HEK293 (cell line): ENCODE measurements at regions not wholly inside any gene's neighbourhood (a gene's known extent, or its start where the extent isn't known, plus 50 kb on each side); places are given as distances from the start of the nearest gene placed in this dataset.
A peak's percentile ranks its signal among the peaks of the same experiment; 100 is the strongest.

Source experiments
- CTCF ChIA-PET: fragments of 350-600 bp; formaldehyde crosslinking; extraction: SDS; loops from one replicate; lab custom pipeline; 2021; ENCODE audit warnings: antibody characterized with exemption; lab: Yijun Ruan, JAX
- POLR2A ChIA-PET: fragments of 300-600 bp; formaldehyde crosslinking; extraction: SDS; loops from one replicate; lab custom pipeline; 2020; ENCODE audit warnings: antibody characterized with exemption, inconsistent platforms; lab: Yijun Ruan, JAX
- H3K27ac ChIP-seq: fragments of 200-500 bp; sonication (Bioruptor generic); 2 replicates; pipeline ENCODE4 v1.5.1; 2014; ENCODE audit warnings: low read depth, low read length, control low read depth, inconsistent platforms; ENCODE audit errors: extremely low read depth
- H3K36me3 ChIP-seq, 2 experiments: fragments of 200-500 bp in 1 of 2; sonication (Bioruptor generic) in 1 of 2; 1 replicate in 1 of 2; 2 replicates in 1 of 2; pipeline ENCODE4 v1.5.1; 2014 to 2017; ENCODE audit warnings: inconsistent platforms in 2 of 2, low read length in 2 of 2; ENCODE audit not compliant: control insufficient read depth in 2 of 2, insufficient read depth in 1 of 2
- H3K4me1 ChIP-seq: fragments of 200-500 bp; sonication (Bioruptor generic); 2 replicates; pipeline ENCODE4 v1.5.1; 2014; ENCODE audit warnings: mild to moderate bottlenecking, low read length, inconsistent platforms; ENCODE audit not compliant: control insufficient read depth, insufficient read depth
- H3K4me3 ChIP-seq: 2 replicates; pipeline ENCODE4 v1.5.1; 2011; ENCODE audit warnings: low read depth, mild to moderate bottlenecking, control low read depth, low read length, moderate library complexity
- H3K9me3 ChIP-seq: fragments of 200-500 bp; sonication (Bioruptor generic); 2 replicates; pipeline ENCODE4 v1.5.1; 2014; ENCODE audit warnings: low read depth, low read length, inconsistent platforms; ENCODE audit not compliant: control insufficient read depth, insufficient read depth
- IKZF3 ChIP-seq: fragments of 450-650 bp; IDR thresholded peaks from 2 replicates; pipeline ENCODE4 v1.5.0; 2018; ENCODE audit warnings: missing biosample characterization, mild to moderate bottlenecking, missing genetic modification characterization, moderate library complexity
- REPIN1 ChIP-seq: fragments of 450-650 bp; formaldehyde crosslinking; IDR thresholded peaks from 2 replicates; pipeline ENCODE4 v1.5.1; 2017; ENCODE audit warnings: missing biosample characterization, missing genetic modification characterization, low read depth
- SALL2 ChIP-seq: fragments of 450-650 bp; formaldehyde crosslinking; IDR thresholded peaks from 2 replicates; pipeline ENCODE4 v1.5.0; 2017; ENCODE audit warnings: missing biosample characterization, mild to moderate bottlenecking, missing genetic modification characterization, borderline replicate concordance
- ZFP37 ChIP-seq: fragments of 450-650 bp; formaldehyde crosslinking; IDR thresholded peaks from 2 replicates; pipeline ENCODE4 v1.5.1; 2016; ENCODE audit warnings: missing biosample characterization, missing genetic modification characterization
- ZNF133 ChIP-seq: fragments of 450-650 bp; formaldehyde crosslinking; IDR thresholded peaks from 2 replicates; pipeline ENCODE4 v1.5.1; 2016; ENCODE audit warnings: missing biosample characterization, missing genetic modification characterization
- ZNF266 ChIP-seq: fragments of 450-650 bp; formaldehyde crosslinking; IDR thresholded peaks from 2 replicates; pipeline ENCODE4 v1.5.1; 2016; ENCODE audit warnings: missing biosample characterization, missing genetic modification characterization, low read depth
- ZNF341 ChIP-seq: fragments of 450-650 bp; formaldehyde crosslinking; IDR thresholded peaks from 2 replicates; pipeline ENCODE4; 2016; ENCODE audit warnings: low read depth, missing biosample characterization, missing genetic modification characterization
- ZNF610 ChIP-seq: fragments of 450-650 bp; formaldehyde crosslinking; IDR thresholded peaks from 2 replicates; pipeline ENCODE4 v1.5.1; 2016; ENCODE audit warnings: missing biosample characterization, missing genetic modification characterization, borderline replicate concordance
- ZNF654 ChIP-seq: fragments of 450-650 bp; formaldehyde crosslinking; IDR thresholded peaks from 2 replicates; pipeline ENCODE4 v1.5.1; 2016; ENCODE audit warnings: low read depth, missing biosample characterization, missing genetic modification characterization
- ZNF670 ChIP-seq: fragments of 450-650 bp; formaldehyde crosslinking; IDR thresholded peaks from 2 replicates; pipeline ENCODE4 v1.5.1; 2016; ENCODE audit warnings: missing biosample characterization, missing genetic modification characterization, low read depth
- ZSCAN23 ChIP-seq: fragments of 450-650 bp; formaldehyde crosslinking; IDR thresholded peaks from 2 replicates; pipeline ENCODE4 v1.5.1; 2016; ENCODE audit warnings: missing biosample characterization, missing genetic modification characterization
- TF ChIP-seq, protein P1 (sequence below): fragments of 450-650 bp; formaldehyde crosslinking; IDR thresholded peaks from 2 replicates; pipeline ENCODE4 v1.5.1; 2017; ENCODE audit warnings: missing biosample characterization, missing genetic modification characterization
- TF ChIP-seq, protein P2 (sequence below): fragments of 450-650 bp; formaldehyde crosslinking; IDR thresholded peaks from 2 replicates; pipeline ENCODE4 v1.5.1; 2016; ENCODE audit warnings: missing biosample characterization, missing genetic modification characterization, low read depth
- TF ChIP-seq, protein P3 (sequence below): fragments of 450-650 bp; formaldehyde crosslinking; optimal IDR thresholded peaks from 2 replicates; pipeline ENCODE3; 2016; ENCODE audit warnings: missing biosample characterization, mild to moderate bottlenecking, missing genetic modification characterization
- TF ChIP-seq, protein P4 (sequence below): fragments of 450-650 bp; formaldehyde crosslinking; IDR thresholded peaks from 2 replicates; pipeline ENCODE4 v1.5.1; 2016; ENCODE audit warnings: missing biosample characterization, missing genetic modification characterization
- TF ChIP-seq, protein P5 (sequence below): fragments of 450-650 bp; formaldehyde crosslinking; IDR thresholded peaks from 2 replicates; pipeline ENCODE4 v1.5.1; 2016; ENCODE audit warnings: missing biosample characterization, missing genetic modification characterization

DNA sequence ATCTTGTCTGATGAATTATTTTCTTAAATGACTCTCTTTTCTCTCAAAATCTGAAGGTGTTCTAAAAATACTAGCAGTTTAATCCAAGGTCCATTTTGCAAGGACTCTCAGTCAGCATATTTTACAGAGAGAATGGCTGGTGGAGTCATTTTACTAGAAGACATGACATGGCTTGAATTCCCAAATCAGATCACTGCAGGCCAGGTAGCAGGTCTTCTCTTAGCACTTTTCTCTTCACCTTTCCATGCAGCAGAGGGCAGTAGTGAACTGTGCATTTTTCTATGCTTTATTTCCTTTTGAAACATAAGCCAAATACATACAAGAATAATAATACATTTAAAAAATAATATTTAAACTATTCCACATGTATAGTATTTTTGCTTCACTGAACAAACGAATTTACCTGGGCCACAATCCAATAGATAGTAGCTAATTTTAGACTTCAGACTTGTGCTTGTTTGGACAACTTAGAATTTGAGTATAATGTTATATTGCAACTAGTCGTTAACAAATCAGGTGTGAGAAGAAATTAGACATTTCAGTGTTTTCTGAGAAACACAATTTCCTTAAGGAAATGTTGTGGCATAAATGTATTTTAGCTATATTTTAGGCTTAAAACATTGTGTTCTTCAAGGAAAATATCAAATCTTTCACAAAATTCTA lies 289.4 kb upstream of the DAB2 start:
- Histone ChIP-seq H3K36me3 (no peaks in the 10 kb centered on the region), H3K27ac (no peak overlapping the region), H3K9me3 (no peaks in the 10 kb centered on the region), H3K4me3 (no peak overlapping the region), H3K4me1 (no peaks in the 10 kb centered on the region)
- CTCF ChIA-PET, result interaction anchor here (0.6 to 4.0 kb wide), 38 partner anchors 10 to 1927 kb away, joined by 3 to 18 read pairs (median 3); no protein-coding TSS in a partner anchor
- TF ChIP-seq ZNF266 (no peak), ZNF610 (no peak), ZFP37 (no peak), ZNF654 (tag by site-specific recombination) (peak; percentile 63), ZNF341 (no peak)
- POLR2A ChIA-PET, result no interaction called here

DNA sequence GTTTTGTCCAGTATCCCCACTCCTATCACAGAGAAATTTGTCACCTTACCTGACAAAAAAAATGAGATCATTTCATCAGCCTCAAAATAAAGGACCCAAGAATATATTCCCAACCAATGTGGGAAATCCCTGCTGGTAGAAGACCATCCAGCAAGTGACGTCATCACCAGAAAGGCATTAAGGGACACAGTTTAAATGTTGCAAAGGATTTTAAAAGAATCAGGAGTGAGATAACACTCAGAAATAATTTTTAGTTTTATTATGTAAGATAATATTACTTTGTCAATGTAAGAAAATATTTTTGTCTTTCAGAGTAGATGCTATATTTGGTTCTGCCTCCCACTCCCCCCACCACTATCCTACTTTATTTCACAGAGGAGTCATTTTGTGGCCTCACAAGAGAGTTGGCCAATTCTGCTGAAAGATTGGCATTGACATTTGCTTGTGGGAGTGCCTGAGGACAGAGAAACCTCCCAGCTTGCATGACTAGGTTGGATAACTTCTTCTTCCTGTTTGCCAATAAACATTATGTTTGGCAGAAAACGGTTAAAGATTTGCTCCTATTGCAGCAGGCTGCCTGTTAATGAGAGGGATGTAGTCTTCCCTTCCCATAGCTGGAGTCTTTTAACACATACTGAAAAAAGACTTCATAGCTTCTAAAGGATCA lies 288.6 kb upstream of the DAB2 start:
- H3K36me3 ChIP-seq, result no peaks in the 10 kb centered on the region
- H3K4me3 ChIP-seq, result no peak overlapping the region
- ChIA-PET CTCF (interaction anchor here (0.6 to 4.0 kb wide), 17 partner anchors 10 to 1021 kb away, joined by 3 to 18 read pairs (median 4); no protein-coding TSS in a partner anchor), POLR2A (no interaction called here)
- TF ChIP-seq, protein P1, sequence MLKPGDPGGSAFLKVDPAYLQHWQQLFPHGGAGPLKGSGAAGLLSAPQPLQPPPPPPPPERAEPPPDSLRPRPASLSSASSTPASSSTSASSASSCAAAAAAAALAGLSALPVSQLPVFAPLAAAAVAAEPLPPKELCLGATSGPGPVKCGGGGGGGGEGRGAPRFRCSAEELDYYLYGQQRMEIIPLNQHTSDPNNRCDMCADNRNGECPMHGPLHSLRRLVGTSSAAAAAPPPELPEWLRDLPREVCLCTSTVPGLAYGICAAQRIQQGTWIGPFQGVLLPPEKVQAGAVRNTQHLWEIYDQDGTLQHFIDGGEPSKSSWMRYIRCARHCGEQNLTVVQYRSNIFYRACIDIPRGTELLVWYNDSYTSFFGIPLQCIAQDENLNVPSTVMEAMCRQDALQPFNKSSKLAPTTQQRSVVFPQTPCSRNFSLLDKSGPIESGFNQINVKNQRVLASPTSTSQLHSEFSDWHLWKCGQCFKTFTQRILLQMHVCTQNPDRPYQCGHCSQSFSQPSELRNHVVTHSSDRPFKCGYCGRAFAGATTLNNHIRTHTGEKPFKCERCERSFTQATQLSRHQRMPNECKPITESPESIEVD (tag by site-specific recombination), result no peak
- no peak for TF ChIP-seq IKZF3 (tag by site-specific recombination)
- TF ChIP-seq, protein P2, sequence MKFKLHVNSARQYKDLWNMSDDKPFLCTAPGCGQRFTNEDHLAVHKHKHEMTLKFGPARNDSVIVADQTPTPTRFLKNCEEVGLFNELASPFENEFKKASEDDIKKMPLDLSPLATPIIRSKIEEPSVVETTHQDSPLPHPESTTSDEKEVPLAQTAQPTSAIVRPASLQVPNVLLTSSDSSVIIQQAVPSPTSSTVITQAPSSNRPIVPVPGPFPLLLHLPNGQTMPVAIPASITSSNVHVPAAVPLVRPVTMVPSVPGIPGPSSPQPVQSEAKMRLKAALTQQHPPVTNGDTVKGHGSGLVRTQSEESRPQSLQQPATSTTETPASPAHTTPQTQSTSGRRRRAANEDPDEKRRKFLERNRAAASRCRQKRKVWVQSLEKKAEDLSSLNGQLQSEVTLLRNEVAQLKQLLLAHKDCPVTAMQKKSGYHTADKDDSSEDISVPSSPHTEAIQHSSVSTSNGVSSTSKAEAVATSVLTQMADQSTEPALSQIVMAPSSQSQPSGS (tag by site-specific recombination), result peak; percentile 78
- H3K4me1 ChIP-seq, result no peaks in the 10 kb centered on the region
- H3K27ac ChIP-seq, result no peak overlapping the region
- no peaks in the 10 kb centered on the region for H3K9me3 ChIP-seq

DNA sequence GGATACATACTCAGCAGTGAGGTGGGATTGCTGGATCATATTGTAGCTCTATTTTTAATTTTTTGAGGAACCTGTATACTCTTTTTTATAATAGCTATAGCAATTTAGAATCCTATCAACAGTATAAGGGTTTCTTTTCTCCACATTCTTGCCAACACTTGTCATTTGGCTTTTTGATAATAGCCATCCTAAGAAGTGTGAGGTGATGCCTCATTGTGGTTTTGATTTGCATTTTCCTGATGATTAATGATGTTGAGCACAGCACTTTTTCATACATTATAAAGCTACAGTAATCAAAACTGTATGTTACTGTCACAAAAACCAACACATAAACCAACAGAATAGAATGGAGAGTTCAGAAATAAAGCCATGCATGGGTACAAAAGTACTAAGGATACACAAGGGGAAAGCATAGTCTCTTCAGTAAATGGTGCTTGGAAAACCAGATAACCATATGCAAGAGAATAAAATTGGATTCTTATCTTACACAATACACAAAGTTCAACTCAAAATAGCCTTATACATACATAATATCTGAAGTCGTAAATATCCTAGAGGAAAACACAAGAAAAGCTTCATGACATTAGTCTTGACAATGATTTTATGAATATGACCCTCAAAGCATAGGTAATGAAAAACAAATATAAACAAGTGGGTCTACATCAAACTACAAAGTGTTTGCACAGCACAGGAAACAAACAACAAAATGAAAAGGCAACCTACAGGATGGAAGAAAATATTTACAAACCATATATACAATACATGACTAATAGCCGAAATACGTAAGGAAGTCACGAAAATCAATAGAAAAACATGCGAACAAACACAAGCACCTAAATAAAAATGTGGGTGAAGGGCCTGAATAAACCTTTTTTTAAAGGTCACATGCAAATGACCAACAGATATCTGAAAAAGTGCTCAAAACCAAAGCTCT lies 287.8 kb upstream of the DAB2 start:
- no peaks in the 10 kb centered on the region for H3K36me3 ChIP-seq
- H3K4me1 ChIP-seq, result no peaks in the 10 kb centered on the region
- POLR2A ChIA-PET, result no interaction called here
- no peak overlapping the region for H3K27ac ChIP-seq
- no peaks in the 10 kb centered on the region for H3K9me3 ChIP-seq
- H3K4me3 ChIP-seq, result no peak overlapping the region
- CTCF ChIA-PET, result interaction anchor here (0.6 to 3.7 kb wide), 6 partner anchors 10 to 1022 kb away, joined by 3 to 18 read pairs (median 4); no protein-coding TSS in a partner anchor
- TF ChIP-seq ZNF670 (tag by site-specific recombination) (no peak), IKZF3 (tag by site-specific recombination) (no peak), REPIN1 (tag by site-specific recombination) (no peak), ZNF133 (tag by site-specific recombination) (no peak), SALL2 (tag by site-specific recombination) (no peak), ZSCAN23 (tag by site-specific recombination) (no peak)
- TF ChIP-seq, protein P3, sequence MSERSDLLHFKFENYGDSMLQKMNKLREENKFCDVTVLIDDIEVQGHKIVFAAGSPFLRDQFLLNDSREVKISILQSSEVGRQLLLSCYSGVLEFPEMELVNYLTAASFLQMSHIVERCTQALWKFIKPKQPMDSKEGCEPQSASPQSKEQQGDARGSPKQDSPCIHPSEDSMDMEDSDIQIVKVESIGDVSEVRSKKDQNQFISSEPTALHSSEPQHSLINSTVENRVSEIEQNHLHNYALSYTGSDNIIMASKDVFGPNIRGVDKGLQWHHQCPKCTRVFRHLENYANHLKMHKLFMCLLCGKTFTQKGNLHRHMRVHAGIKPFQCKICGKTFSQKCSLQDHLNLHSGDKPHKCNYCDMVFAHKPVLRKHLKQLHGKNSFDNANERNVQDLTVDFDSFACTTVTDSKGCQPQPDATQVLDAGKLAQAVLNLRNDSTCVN (tag by site-specific recombination), result no peak
- TF ChIP-seq, protein P4, sequence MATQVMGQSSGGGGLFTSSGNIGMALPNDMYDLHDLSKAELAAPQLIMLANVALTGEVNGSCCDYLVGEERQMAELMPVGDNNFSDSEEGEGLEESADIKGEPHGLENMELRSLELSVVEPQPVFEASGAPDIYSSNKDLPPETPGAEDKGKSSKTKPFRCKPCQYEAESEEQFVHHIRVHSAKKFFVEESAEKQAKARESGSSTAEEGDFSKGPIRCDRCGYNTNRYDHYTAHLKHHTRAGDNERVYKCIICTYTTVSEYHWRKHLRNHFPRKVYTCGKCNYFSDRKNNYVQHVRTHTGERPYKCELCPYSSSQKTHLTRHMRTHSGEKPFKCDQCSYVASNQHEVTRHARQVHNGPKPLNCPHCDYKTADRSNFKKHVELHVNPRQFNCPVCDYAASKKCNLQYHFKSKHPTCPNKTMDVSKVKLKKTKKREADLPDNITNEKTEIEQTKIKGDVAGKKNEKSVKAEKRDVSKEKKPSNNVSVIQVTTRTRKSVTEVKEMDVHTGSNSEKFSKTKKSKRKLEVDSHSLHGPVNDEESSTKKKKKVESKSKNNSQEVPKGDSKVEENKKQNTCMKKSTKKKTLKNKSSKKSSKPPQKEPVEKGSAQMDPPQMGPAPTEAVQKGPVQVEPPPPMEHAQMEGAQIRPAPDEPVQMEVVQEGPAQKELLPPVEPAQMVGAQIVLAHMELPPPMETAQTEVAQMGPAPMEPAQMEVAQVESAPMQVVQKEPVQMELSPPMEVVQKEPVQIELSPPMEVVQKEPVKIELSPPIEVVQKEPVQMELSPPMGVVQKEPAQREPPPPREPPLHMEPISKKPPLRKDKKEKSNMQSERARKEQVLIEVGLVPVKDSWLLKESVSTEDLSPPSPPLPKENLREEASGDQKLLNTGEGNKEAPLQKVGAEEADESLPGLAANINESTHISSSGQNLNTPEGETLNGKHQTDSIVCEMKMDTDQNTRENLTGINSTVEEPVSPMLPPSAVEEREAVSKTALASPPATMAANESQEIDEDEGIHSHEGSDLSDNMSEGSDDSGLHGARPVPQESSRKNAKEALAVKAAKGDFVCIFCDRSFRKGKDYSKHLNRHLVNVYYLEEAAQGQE (tag by site-specific recombination), result no peak
- TF ChIP-seq, protein P5, sequence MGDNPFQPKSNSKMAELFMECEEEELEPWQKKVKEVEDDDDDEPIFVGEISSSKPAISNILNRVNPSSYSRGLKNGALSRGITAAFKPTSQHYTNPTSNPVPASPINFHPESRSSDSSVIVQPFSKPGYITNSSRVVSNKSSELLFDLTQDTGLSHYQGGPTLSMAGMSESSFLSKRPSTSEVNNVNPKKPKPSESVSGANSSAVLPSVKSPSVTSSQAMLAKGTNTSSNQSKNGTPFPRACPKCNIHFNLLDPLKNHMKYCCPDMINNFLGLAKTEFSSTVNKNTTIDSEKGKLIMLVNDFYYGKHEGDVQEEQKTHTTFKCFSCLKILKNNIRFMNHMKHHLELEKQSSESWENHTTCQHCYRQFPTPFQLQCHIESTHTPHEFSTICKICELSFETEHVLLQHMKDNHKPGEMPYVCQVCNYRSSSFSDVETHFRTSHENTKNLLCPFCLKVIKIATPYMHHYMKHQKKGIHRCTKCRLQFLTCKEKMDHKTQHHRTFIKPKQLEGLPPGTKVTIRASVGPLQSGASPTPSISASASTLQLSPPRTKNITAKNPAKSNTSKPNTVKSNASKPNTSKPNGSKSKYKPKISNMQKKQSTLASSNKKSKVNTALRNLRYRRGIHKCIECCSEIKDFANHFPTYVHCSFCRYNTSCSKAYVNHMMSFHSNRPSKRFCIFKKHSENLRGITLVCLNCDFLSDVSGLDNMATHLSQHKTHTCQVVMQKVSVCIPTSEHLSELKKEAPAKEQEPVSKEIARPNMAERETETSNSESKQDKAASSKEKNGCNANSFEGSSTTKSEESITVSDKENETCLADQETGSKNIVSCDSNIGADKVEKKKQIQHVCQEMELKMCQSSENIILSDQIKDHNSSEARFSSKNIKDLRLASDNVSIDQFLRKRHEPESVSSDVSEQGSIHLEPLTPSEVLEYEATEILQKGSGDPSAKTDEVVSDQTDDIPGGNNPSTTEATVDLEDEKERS (tag by site-specific recombination), result no peak
